ENCODE measurements at regions not wholly inside any gene's neighbourhood (a gene's known extent, or its start where the extent isn't known, plus 50 kb on each side); places are given as distances from the start of the nearest gene placed in this dataset.
"Not testable (repeated sequence)": the region's sequence is repeated elsewhere in the genome, so short reads cannot be mapped to it uniquely, and the experiment has no call there.

DNA sequence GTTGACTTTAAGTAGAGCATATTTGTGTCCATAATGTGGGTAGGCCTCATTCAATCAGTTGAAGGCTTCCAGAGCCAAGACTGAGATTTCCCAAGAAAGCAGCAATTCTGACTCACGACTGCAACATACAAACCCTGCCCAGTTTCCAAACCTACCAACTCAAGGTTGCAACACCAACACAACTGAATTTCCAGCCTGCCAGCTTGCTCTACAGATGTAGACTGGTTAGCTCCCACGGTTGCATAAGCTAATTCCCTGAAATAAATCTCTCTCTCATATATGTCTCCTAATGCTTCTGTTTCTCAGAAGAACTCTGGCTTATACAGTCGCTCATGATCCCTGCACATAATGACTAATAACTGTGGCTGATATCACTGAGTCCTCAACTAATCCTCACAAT, 113.6 kb downstream of the OR4C45 start:
- not testable (repeated sequence) for TF ChIP-seq ZNF585B, ZNF146, ZNF121 (tag by site-specific recombination; IDR thresholded peaks at IDR 0.05)
